ENCODE measurements at regions not wholly inside any gene's neighbourhood (a gene's known extent, or its start where the extent isn't known, plus 50 kb on each side); places are given as distances from the start of the nearest gene placed in this dataset.

DNA sequence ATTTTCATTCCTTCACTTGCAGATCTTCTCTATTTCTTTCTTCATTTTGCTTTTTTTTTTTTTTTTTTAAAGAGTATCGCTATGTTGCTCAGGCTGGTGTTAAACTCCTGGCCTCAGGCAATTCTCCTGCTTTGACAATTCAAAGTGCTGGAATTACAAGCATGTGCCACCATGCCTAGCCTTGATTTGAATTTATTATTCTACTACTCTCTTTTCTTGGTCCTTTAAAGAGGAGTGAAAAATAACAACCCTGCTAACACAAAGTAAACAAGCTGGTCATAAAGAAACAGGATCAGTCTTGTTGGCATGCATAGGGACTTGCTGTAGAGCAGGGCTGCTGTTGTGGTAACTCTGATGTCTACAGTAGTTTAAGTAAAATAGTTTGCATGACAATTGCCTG lies 1615.3 kb upstream of the ZEB2 start:
- TF ChIP-seq CTCF (IDR thresholded peaks at IDR 0.05) (no peak), EP300 (IDR thresholded peaks at IDR 0.05) (no peak), POLR2AphosphoS5 (IDR thresholded peaks at IDR 0.05) (no peak), POLR2A (IDR thresholded peaks at IDR 0.05) (no peak)
- no peaks in the 10 kb centered on the region for H3K36me3 ChIP-seq
- intact Hi-C loops (cut with DNase I) = no loop called here
- H3K27ac ChIP-seq = no peak overlapping the region
- DNase-seq = no peak
- H3K4me3 ChIP-seq = no peak overlapping the region
- 90 to 97% methylated on average over 1 of the region's 1 CpG for WGBS, 2 donors
- no peaks in the 10 kb centered on the region for H3K27me3 ChIP-seq
- H3K9me3 ChIP-seq = no peaks in the 10 kb centered on the region
- H3K4me1 ChIP-seq = no peaks in the 10 kb centered on the region

DNA sequence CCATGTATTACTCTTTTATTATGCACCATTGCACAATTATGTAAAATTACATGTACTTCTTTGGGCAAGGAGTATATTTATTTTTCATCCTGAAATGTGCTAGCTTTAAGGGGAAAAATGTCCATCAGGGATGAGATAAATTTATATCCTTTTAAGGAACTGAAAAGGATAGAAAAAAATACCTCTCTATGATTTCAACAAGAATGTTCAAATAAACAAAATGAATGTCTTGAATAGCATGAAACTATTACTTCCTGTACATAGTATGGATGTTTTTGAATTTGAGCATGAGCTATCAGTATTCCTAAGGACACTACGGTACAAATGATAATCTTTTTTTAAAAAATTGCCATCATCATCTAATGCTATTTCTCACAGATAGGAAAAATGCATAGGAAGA lies 1611.9 kb upstream of the ZEB2 start:
- H3K36me3 ChIP-seq = no peaks in the 10 kb centered on the region
- 90 to 93% methylated on average over 1 of the region's 1 CpG for WGBS, 2 donors
- no peak for DNase-seq
- no peaks in the 10 kb centered on the region for H3K4me1 ChIP-seq
- H3K9me3 ChIP-seq = no peaks in the 10 kb centered on the region
- no peak overlapping the region for H3K27ac ChIP-seq
- no peak for TF ChIP-seq CTCF (IDR thresholded peaks at IDR 0.05)
- no peak for TF ChIP-seq POLR2AphosphoS5 (IDR thresholded peaks at IDR 0.05)
- no peak for TF ChIP-seq EP300 (IDR thresholded peaks at IDR 0.05)
- no peak for TF ChIP-seq POLR2A (IDR thresholded peaks at IDR 0.05)
- intact Hi-C loops (cut with DNase I) = no loop called here
- no peaks in the 10 kb centered on the region for H3K27me3 ChIP-seq
- H3K4me3 ChIP-seq = no peak overlapping the region

- intact Hi-C loops (cut with DNase I) = no loop called here
- 25 to 63% methylated on average over 2 of the region's 2 CpGs for whole genome bisulfite sequencing, 2 donors
- TF ChIP-seq CTCF (IDR thresholded peaks at IDR 0.05) (no peak), EP300 (IDR thresholded peaks at IDR 0.05) (no peak), POLR2A (IDR thresholded peaks at IDR 0.05) (no peak), POLR2AphosphoS5 (IDR thresholded peaks at IDR 0.05) (no peak)
Measured at GRCh38 chr2:146131048-146131447, 1611.1 kb upstream of the ZEB2 start.

GRCh38 chr2:146130290-146130689 lies 1610.4 kb upstream of the ZEB2 start:
- Histone ChIP-seq H3K27ac (no peak overlapping the region), H3K36me3 (no peaks in the 10 kb centered on the region), H3K4me3 (no peak overlapping the region), H3K27me3 (no peaks in the 10 kb centered on the region), H3K9me3 (no peaks in the 10 kb centered on the region), H3K4me1 (no peaks in the 10 kb centered on the region)
- DNase-seq = peak; percentile 48
- intact Hi-C loops (cut with DNase I) = no loop called here
- TF ChIP-seq CTCF (IDR thresholded peaks at IDR 0.05) (no peak), POLR2AphosphoS5 (IDR thresholded peaks at IDR 0.05) (no peak), POLR2A (IDR thresholded peaks at IDR 0.05) (no peak), EP300 (IDR thresholded peaks at IDR 0.05) (no peak)
- WGBS, 2 donors = 83 to 91% methylated on average over 4 of the region's 4 CpGs

More at GRCh38 chr2:146131048-146131447, 1611.1 kb upstream of the ZEB2 start:
- H3K36me3 ChIP-seq = no peaks in the 10 kb centered on the region
- no peak overlapping the region for H3K4me3 ChIP-seq
- H3K9me3 ChIP-seq = no peaks in the 10 kb centered on the region
- H3K4me1 ChIP-seq = no peaks in the 10 kb centered on the region
- no peak for DNase-seq
- no peaks in the 10 kb centered on the region for H3K27me3 ChIP-seq
- no peak overlapping the region for H3K27ac ChIP-seq

DNA sequence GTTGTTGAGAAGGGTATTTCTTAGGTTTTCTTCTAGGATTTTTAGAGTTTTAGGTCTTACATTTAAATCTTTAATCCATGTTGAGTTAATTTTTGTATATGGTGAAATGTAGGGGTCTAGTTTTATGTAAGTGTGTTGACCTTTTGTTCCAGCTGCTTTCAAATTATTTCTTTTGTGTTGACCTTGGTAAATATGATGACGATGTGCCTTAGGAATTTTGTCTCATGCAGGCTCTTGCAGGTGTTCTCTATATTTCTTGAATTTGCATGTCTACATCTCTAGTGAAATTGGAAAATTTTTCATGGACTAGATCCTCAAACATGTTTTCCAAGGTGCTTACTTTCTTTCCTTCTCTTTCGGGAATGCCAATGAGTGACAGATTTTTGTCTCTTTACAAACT lies 1609.3 kb upstream of the ZEB2 start:
- Histone ChIP-seq H3K27ac (no peak overlapping the region), H3K36me3 (no peaks in the 10 kb centered on the region), H3K9me3 (no peaks in the 10 kb centered on the region), H3K4me3 (no peak overlapping the region), H3K27me3 (no peaks in the 10 kb centered on the region), H3K4me1 (no peaks in the 10 kb centered on the region)
- intact Hi-C loops (cut with DNase I) = no loop called here
- WGBS, 2 donors = 75 to 84% methylated on average over 2 of the region's 2 CpGs
- no peak for DNase-seq
- TF ChIP-seq EP300 (IDR thresholded peaks at IDR 0.05) (no peak), CTCF (IDR thresholded peaks at IDR 0.05) (no peak), POLR2A (IDR thresholded peaks at IDR 0.05) (no peak), POLR2AphosphoS5 (IDR thresholded peaks at IDR 0.05) (no peak)

All from sigmoid colon (tissue), 6 donors.